Brain microvascular endothelial cell (primary cell): ENCODE measurements at regions not wholly inside any gene's neighbourhood (a gene's known extent, or its start where the extent isn't known, plus 50 kb on each side); places are given as distances from the start of the nearest gene placed in this dataset.

ENCODE experiments used
- DNase-seq: peaks from one replicate; pipeline ENCODE4 v3.0.0-alpha.2; 2020
- H3K27ac ChIP-seq: fragments of 250-450 bp; sonication (Bioruptor Pico); 2 replicates; pipeline ENCODE4 v1.5.1; 2020; ENCODE audit warnings: mild to moderate bottlenecking, moderate library complexity
- H3K27me3 ChIP-seq: fragments of 250-450 bp; sonication (Bioruptor Pico); replicated peaks from 2 replicates; pipeline ENCODE4 v1.5.1; 2020; ENCODE audit warnings: mild to moderate bottlenecking
- H3K36me3 ChIP-seq: fragments of 250-450 bp; sonication (Bioruptor Pico); replicated peaks from 2 replicates; pipeline ENCODE4 v1.5.1; 2020; ENCODE audit warnings: mild to moderate bottlenecking
- H3K4me3 ChIP-seq: 2 replicates; pipeline ENCODE4 v1.5.1; 2011; ENCODE audit warnings: low read depth, mild to moderate bottlenecking, control low read depth, low read length, moderate library complexity
- CTCF ChIP-seq: IDR thresholded peaks from 2 replicates; pipeline ENCODE4 v1.5.1; 2011; ENCODE audit warnings: low read depth, mild to moderate bottlenecking, moderate library complexity, low read length, control low read depth, inconsistent platforms; ENCODE audit errors: missing control alignments
- in situ Hi-C: cut with HindIII; loops from 2 replicates; pipeline ENCODE4 v1.10.0; 2017; ENCODE audit warnings: low sequenced_read_pairs, low pct_ligation_motif_present

GRCh38 chr6:105628156-105628860, 225.4 kb upstream of the PREP start:
- no peak for TF ChIP-seq CTCF
- no peak overlapping the region for H3K27ac ChIP-seq
- DNase-seq = no peak
- in situ Hi-C loops = no loop called here
- no peaks in the 10 kb centered on the region for H3K27me3 ChIP-seq
- H3K4me3 ChIP-seq = no peak overlapping the region
- no peaks in the 10 kb centered on the region for H3K36me3 ChIP-seq

GRCh38 chr6:105626295-105627158, 223.6 kb upstream of the PREP start:
- no peak for DNase-seq
- Histone ChIP-seq H3K27me3 (no peaks in the 10 kb centered on the region), H3K4me3 (no peak overlapping the region), H3K36me3 (no peaks in the 10 kb centered on the region), H3K27ac (no peak overlapping the region)
- in situ Hi-C loops = no loop called here
- no peak for TF ChIP-seq CTCF

GRCh38 chr6:105624021-105624420, 221.1 kb upstream of the PREP start:
- no peaks in the 10 kb centered on the region for H3K36me3 ChIP-seq
- in situ Hi-C loops = no loop called here
- no peak overlapping the region for H3K4me3 ChIP-seq
- H3K27ac ChIP-seq = no peak overlapping the region
- TF ChIP-seq CTCF = no peak
- no peak for DNase-seq
- no peaks in the 10 kb centered on the region for H3K27me3 ChIP-seq

- DNase-seq = no peak
- H3K4me3 ChIP-seq = no peak overlapping the region
- no peaks in the 10 kb centered on the region for H3K36me3 ChIP-seq
- no peak for TF ChIP-seq CTCF
- H3K27me3 ChIP-seq = no peaks in the 10 kb centered on the region
- no peak overlapping the region for H3K27ac ChIP-seq
- in situ Hi-C loops = no loop called here
Observed at GRCh38 chr6:105622226-105622625, 219.3 kb upstream of the PREP start.

- H3K36me3 ChIP-seq = no peaks in the 10 kb centered on the region
- no peak overlapping the region for H3K27ac ChIP-seq
- DNase-seq = no peak
- H3K27me3 ChIP-seq = no peaks in the 10 kb centered on the region
- H3K4me3 ChIP-seq = no peak overlapping the region
- in situ Hi-C loops = no loop called here
- TF ChIP-seq CTCF = no peak
Observed at GRCh38 chr6:105621564-105622175, 218.8 kb upstream of the PREP start.
